Coronary artery (tissue), 2 donors: ENCODE measurements at regions not wholly inside any gene's neighbourhood (a gene's known extent, or its start where the extent isn't known, plus 50 kb on each side); places are given as distances from the start of the nearest gene placed in this dataset.
"Not testable (repeated sequence)": the region's sequence is repeated elsewhere in the genome, so short reads cannot be mapped to it uniquely, and the experiment has no call there.

Source experiments
- DNase-seq: peaks from one replicate; pipeline ENCODE4 v3.0.0-alpha.2; 2017; ENCODE audit warnings: low spot score
- H3K27ac ChIP-seq, 2 donors: fragments of 200-600 bp; sonication (generic); one replicate each; pipeline ENCODE4 v1.5.1; 2016 to 2019
- H3K4me3 ChIP-seq: fragments of 200-600 bp; sonication (generic); 2 replicates; pipeline ENCODE4 v1.5.1; 2016; ENCODE audit warnings: mild to moderate bottlenecking, moderate library complexity
- CTCF ChIP-seq: fragments of 200-600 bp; sonication (generic); IDR thresholded peaks from one replicate; pipeline ENCODE4 v1.5.1; 2019; ENCODE audit warnings: antibody characterized with exemption

GRCh38 chr21:9735421-9735961 is 785.9 kb upstream of the TPTE start:
- DNase-seq: no peak
- no peak for TF ChIP-seq CTCF
- no peak overlapping the region for H3K4me3 ChIP-seq

DNA sequence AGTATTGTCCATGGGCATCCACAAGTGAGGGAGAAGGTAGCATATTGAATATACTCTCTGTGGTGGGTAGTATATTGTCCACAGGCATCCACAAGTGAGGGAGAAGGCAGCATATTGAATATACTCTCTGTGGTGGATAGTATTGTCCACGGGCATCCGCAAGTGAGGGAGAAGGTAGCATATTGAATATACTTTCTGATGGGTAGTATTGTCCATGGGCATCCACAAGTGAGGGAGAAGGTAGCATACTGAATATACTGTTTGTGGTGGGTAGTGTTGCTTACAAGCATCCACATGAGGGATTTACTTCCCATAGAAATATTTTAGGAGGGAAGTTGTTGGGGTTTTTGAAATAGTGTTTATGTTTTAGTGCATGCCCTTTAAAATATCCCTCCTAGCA is 784.1 kb upstream of the TPTE start:
- DNase-seq, H3K27ac ChIP-seq, H3K4me3 ChIP-seq: not testable (repeated sequence)

More at GRCh38 chr21:9735421-9735961, 785.9 kb upstream of the TPTE start:
- H3K27ac ChIP-seq: no peak overlapping the region

DNA sequence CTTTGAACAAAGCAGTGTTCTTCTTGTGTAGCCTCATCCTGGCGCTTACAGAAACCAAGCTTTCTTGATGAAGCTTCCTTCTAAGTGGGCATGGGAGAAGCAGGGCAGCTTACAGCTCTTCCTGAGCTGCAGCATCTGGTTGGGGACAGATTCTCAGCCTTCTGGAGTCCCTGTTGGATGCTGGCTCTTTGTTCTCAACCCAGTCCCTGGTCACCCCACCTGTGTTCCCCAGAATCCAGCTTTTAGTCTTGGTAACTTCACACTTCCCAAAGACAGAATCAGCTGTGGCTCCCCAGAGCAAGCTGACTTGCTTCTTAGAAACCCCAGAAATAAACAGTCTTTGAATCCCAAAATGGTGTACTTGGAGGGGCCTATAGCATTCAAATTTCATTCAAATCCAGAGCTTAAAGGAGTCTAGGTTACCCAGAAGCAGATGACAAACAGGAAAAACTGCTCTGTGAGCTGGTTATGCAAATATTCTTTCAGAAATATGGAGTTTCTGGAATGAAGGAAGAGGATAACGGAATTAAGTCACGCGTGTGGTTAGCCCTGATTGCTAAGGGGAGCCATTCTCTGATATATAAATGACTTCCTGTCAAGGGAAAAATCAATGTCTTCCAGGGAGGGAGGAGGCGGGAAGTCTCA is 783.4 kb upstream of the TPTE start:
- DNase-seq, H3K27ac ChIP-seq, H3K4me3 ChIP-seq: not testable (repeated sequence)

GRCh38 chr21:9738527-9738926 is 782.9 kb upstream of the TPTE start:
- TF ChIP-seq CTCF: no peak
- H3K27ac ChIP-seq: no peak overlapping the region
- no peak overlapping the region for H3K4me3 ChIP-seq
- DNase-seq: no peak

DNA sequence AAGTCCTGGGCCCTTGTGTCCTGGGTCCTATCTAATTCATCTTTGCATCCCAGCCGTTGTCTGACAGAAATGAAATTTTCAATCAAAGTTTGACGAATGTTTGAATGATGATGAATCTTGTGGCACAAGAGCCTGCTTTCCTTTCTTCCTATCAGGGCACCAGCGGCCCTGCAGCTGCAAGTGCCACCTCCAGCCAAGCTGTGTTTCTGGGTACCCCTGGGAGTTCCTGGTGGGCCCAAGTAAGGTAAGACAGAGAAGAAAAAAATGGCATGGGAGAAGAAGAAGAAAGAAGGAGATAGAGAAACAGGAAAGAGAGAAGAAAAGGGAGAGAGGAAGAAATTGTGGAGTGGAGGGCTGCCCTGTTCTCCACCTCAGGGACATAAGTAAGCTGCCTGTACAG is 782.1 kb upstream of the TPTE start:
- Histone ChIP-seq H3K27ac (no peak overlapping the region), H3K4me3 (no peak overlapping the region)
- no peak for DNase-seq
- no peak for TF ChIP-seq CTCF

DNA sequence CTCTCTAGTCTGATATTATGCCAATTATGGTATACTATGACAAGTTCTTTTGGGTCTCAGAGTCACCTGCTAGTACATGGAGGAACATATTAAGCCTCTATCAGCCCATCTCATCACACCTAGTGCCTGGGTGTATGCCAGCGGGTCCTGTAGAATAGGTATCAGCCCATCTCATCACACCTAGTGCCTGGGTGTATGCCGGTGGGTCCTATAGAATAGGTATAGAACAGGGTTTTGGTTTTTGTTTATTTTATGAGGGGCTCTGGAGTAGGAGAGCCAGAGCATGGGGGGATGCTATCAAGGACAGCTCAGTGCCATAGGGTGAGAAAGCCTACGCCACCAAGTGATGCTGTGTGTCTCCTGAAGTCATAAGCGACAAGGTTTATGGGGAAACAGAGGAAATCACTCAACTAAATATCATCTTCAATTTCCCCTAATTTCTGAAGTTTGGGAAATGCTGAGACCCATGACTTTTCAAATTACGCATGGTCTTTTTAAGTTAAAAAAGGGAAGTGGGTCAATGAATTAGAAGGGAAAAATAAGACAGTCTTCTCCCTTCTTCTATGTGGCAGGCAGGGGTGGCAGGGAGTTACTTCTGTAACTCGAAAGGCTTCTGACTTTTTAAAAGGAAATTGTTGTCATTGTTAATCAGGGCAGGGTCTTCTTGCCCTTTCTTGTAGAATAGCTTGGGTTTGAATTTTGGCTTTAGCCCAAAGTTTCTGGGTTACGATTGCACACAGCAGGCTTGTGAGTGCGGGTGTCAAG is 781.0 kb upstream of the TPTE start:
- H3K27ac ChIP-seq, DNase-seq: not testable (repeated sequence)

GRCh38 chr21:9740991-9741742 is 780.2 kb upstream of the TPTE start:
- H3K4me3 ChIP-seq, H3K27ac ChIP-seq, DNase-seq: not testable (repeated sequence)

More for the DNA sequence above, 781.0 kb upstream of the TPTE start:
- H3K4me3 ChIP-seq: not testable (repeated sequence)

DNA sequence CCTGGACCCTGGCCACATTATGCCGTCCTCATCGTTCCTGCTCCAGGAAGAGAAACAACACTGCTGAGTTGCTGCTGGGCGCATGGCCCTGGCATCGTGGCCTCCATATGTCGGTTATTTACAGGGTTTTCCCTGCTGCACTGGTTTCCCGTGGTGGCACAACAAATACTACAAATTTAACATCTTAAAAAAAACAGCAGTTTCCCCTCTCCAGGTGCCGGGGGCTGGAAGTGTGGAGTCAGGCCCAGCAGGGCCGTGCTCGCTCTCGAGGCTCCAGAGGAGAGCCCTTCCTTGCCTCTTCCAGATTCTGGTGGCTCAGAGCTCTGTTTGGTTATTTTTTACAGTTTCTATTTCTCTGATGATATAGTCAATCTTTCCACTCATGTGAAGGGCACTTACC is 777.8 kb upstream of the TPTE start:
- H3K4me3 ChIP-seq, DNase-seq, H3K27ac ChIP-seq: not testable (repeated sequence)

- H3K4me3 ChIP-seq, H3K27ac ChIP-seq, DNase-seq: not testable (repeated sequence)
Observed at GRCh38 chr21:9744166-9744565, 777.2 kb upstream of the TPTE start.

DNA sequence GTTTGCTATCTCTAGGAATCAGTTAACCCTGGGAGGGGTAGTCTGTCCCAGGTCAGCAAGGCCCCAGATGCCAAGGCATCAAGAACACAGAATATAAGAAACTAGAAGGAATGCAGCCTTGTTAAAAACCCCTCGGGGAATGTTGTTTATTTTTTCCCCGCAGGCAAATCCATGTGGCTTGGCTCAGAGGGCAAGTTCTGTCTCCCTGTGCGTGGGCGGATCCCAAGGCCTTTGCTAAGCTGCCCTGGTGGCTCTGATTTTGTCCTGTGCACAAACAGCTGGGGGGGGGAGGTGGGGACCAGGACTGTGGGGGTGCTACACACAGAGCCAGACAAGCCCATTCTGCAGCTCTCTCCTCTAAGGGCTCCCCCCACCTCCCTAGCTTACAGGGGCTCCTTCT is 776.8 kb upstream of the TPTE start:
- H3K27ac ChIP-seq, DNase-seq, H3K4me3 ChIP-seq: not testable (repeated sequence)

DNA sequence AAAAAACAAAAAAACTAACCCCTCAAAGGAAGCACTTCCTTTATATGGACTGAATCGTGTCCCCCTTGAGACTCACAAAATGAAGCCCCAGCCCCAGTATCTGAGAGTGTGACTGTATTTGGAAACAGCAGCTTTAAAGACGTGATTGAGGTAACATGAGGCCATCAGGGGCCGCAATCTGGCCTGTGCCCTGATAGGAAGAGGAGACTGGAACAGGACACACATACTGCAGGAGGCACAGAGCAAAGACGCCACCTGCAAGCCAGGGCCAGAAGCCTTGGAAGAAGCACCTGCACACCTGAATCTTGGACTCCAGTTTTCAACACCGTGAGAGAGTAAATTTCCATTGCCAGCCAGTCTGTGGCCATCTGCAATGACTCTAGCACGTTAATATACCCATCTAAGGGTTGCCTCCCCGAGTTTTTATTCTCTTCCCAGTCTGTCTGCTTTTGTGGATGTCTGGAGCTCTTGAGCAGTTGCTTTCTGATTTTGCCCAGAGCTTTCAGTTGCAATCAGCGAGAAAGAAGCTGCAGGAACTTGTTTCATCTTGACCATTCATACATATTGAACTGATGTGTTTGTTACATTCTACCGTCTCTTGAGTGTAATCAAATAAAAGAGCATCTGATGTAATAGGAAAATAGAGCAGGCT is 775.8 kb upstream of the TPTE start:
- not testable (repeated sequence) for H3K4me3 ChIP-seq, DNase-seq, H3K27ac ChIP-seq

DNA sequence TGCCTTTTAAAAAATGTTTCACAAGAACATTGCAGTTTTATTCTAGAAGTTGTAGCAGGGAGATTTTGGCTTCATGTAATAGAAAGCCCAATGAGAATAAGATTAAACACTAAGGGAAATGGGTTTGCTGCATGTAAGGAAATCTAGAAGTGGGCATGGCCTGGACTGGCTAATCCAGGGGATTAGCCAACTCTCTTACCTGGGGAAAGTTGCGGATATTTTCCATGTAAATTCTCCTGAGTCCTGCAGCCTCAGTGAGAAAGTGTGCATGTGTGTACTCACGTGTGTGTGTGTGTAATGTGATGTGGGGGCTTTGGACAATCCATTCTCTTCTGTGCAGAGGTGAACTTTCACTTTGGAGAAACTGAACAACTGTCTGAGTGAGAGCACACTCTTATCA is 775.1 kb upstream of the TPTE start:
- H3K27ac ChIP-seq, H3K4me3 ChIP-seq, DNase-seq: not testable (repeated sequence)

DNA sequence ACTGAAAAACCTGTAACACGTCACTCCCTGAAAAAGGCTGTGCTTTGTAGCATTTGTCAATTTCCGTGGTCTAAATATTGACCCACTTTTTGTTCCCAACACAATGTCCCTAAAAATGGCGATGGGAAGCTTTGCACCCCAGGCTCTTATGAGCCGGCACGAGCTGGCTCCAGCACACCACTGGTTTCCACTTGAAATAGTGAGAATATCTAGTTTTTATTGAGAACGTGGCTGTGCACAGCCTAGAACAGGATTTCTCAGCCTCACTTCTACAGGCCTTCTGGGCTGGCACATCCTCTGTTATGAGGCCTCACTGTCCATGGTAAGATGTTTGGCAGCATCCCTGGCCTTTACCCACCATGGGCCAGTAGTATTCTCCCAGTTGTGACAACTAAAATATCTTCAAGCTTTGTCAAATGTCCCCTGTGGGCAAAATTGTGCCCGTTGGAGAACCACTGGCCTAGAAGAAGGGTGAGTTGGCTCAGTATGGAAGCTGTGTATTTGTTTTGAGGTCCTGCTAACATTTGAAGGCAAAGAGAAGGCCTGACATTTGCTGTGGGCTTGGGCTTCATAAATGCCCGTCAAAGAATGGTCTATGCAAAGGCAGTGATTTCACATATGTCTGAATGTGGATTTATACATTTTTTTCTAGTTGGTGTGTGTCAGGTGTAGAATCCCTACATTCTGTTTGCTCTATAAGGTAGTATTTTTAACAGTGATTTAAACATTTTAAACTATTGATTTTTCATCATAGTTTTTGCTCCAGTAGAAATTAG is 774.4 kb upstream of the TPTE start:
- H3K4me3 ChIP-seq, DNase-seq, H3K27ac ChIP-seq: not testable (repeated sequence)

GRCh38 chr21:9747870-9748269 is 773.5 kb upstream of the TPTE start:
- not testable (repeated sequence) for DNase-seq, H3K4me3 ChIP-seq, H3K27ac ChIP-seq
